Gastroesophageal sphincter (tissue), 4 donors: ENCODE measurements at regions not wholly inside any gene's neighbourhood (a gene's known extent, or its start where the extent isn't known, plus 50 kb on each side); places are given as distances from the start of the nearest gene placed in this dataset.
A peak's percentile ranks its signal among the peaks of the same experiment; 100 is the strongest.

Experiments used
- ATAC-seq: fragments of 150-250 bp; one replicate; pipeline ENCODE4 v1.9.1; 2016; ENCODE audit warnings: mild to moderate bottlenecking, moderate library complexity
- H3K27ac ChIP-seq, 4 donors: fragments of 200-600 bp; sonication (generic) in 3 of 4; 1 replicate in 3 of 4; 2 replicates in 1 of 4; pipeline ENCODE4 v1.5.1; 2016 to 2019
- H3K27me3 ChIP-seq: fragments of 200-600 bp; sonication (generic); one replicate; pipeline ENCODE4 v1.5.1; 2019
- H3K36me3 ChIP-seq, 2 donors: fragments of 200-600 bp; sonication (generic); one replicate each; pipeline ENCODE4 v1.5.1; 2019; ENCODE audit warnings: control low read depth in 1 of 2
- H3K4me1 ChIP-seq, 3 donors: fragments of 200-600 bp; sonication (generic); 1 replicate in 2 of 3; 2 replicates in 1 of 3; pipeline ENCODE4 v1.5.1; 2016 to 2019; ENCODE audit warnings: control low read depth in 2 of 3
- H3K4me3 ChIP-seq, 2 donors: fragments of 200-600 bp; sonication (generic); one replicate each; pipeline ENCODE4 v1.5.1; 2019; ENCODE audit warnings: mild to moderate bottlenecking in 1 of 2, moderate library complexity in 1 of 2
- H3K9me3 ChIP-seq, 3 donors: fragments of 200-600 bp; sonication (generic); one replicate each; pipeline ENCODE4 v1.5.1; 2017 to 2019; ENCODE audit warnings: control low read depth in 2 of 3
- CTCF ChIP-seq, 4 experiments: fragments of 200-600 bp in 2 of 4; fragments of 450-650 bp in 2 of 4; sonication (generic) in 1 of 4; IDR thresholded peaks; one replicate each; pipeline ENCODE4 v1.5.1; 2017 to 2019; ENCODE audit warnings: antibody characterized with exemption in 4 of 4, mild to moderate bottlenecking in 2 of 4, moderate library complexity in 2 of 4
- EP300 ChIP-seq: sonication (generic); formaldehyde crosslinking; IDR thresholded peaks from one replicate; pipeline ENCODE4 v1.6.1; 2017; ENCODE audit warnings: antibody characterized with exemption, mild to moderate bottlenecking
- POLR2A ChIP-seq, 2 donors: fragments of 450-650 bp; IDR thresholded peaks; one replicate each; pipeline ENCODE4 v1.6.1; 2017; ENCODE audit warnings: antibody characterized with exemption in 2 of 2, mild to moderate bottlenecking in 2 of 2, moderate library complexity in 1 of 2
- POLR2AphosphoS5 ChIP-seq: sonication (generic); formaldehyde crosslinking; IDR thresholded peaks from one replicate; pipeline ENCODE4 v1.6.1; 2017; ENCODE audit warnings: antibody characterized with exemption
- WGBS, 2 donors: methylation state at CpG; one replicate each; pipeline ENCODE4 v1.1.5; 2018; ENCODE audit warnings: low coverage in 1 of 2; 5-methylcytosine and 5-hydroxymethylcytosine counted together

DNA sequence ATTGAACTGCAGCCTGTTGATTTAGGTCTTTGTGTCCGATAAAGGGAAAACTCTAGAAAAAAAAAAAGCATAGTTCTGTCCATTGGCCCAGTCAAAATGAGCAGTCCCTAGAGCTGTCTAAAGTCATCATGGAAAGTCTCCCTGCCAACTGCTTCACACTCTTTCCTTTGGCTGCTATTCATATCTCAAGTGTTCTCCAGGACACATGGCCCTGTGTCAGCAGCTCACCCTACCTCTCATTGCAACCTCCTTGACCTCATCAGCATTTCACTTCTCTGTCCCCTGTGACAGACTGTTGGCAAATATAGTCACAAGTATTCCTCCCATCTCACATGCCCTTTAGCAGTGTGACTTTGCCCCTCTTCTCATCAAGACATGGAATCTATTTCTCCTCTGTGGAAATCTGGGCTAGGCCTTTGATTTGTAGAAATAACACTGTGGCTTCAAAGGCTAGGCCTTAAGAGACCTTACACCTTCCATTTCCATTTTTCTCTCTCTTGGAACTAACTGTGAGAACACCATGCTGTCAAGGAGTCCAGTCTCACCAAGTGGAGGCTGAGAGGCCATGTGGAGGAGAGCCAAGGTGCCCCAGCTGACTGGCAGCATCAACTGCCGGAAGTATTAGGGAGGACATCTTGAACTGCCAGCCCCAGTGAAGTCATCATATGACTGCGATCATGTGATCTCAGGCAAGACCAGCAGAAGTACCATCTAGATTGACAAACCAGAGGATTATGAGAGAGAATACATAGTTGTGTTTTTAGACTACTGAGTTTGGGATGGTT, 149.4 kb upstream of the TARS1 start:
- H3K9me3 ChIP-seq, result no peaks in the 10 kb centered on the region
- H3K36me3 ChIP-seq, result no peaks in the 10 kb centered on the region
- no peak overlapping the region for H3K27ac ChIP-seq
- no peaks in the 10 kb centered on the region for H3K4me1 ChIP-seq
- TF ChIP-seq EP300 (no peak), POLR2A (IDR thresholded peaks at IDR 0.05) (no peak), CTCF (IDR thresholded peaks at IDR 0.05) (no peak), POLR2AphosphoS5 (no peak)
- no peaks in the 10 kb centered on the region for H3K27me3 ChIP-seq
- H3K4me3 ChIP-seq, result no peak overlapping the region
- WGBS, 2 donors, result 67 to 83% methylated on average over 2 to 3 of the region's 3 CpGs
- no peak for ATAC-seq

DNA sequence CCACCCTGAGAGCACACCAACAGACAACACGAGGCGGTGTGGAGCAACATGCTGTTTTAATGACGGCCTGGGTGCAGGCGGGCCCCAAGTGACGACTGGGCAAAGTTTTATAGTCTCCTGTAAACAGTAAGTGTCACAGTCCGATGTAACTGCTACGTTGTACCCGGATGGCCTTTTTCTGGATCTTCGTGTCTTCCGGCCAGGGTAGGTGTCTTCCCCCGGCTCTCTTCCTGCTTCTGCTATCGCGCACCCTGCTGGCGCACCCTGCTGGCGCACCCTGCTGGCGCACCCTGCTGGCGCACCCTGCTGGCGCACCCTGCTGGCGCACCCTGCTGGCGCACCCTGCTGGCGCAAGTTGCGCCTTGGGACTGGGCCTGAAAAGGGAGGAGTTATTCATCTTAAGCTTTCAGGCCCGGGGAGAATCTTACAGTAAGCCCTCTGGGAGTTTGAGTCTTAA, 143.0 kb upstream of the TARS1 start:
- Histone ChIP-seq H3K36me3 (no peaks in the 10 kb centered on the region), H3K9me3 (no peaks in the 10 kb centered on the region), H3K4me3 (no peak overlapping the region), H3K27ac (no peak overlapping the region), H3K27me3 (no peaks in the 10 kb centered on the region), H3K4me1 (peaks cover 0 to 13% (median 0%) of the 10 kb centered on the region in 3 donors)
- 88 to 98% methylated on average over 8 to 11 of the region's 23 CpGs for WGBS, 2 donors
- TF ChIP-seq EP300 (no peak), CTCF (IDR thresholded peaks at IDR 0.05) (no peak), POLR2A (IDR thresholded peaks at IDR 0.05) (no peak), POLR2AphosphoS5 (no peak)
- no peak for ATAC-seq

DNA sequence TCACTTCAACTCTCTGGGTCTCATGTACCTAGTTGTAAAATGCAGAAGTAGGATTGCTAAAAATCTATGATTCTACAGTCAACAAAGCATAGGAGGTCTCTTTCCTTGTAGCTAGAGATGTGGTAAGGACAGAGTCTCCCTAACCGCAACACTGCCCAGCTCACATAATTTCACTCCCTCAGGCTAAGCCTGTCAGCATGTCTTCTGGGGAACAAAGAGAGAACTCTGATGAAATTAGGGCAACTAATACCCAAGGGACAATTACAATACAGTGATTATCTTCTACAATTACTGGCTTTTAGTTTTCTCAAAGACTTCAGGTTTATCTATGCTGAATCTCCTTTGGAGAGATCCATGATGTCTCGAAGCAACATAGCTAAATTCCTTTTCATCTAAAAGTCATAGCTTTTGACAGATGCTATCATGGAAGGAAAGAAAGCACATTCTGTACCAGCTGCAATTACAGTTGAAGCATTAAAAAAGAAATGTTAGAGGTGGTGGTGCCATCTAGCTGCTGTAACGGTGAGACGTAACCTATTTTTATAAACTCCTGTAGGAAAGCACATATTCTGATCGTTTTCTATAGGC, 141.1 kb upstream of the TARS1 start:
- no peaks in the 10 kb centered on the region for H3K9me3 ChIP-seq
- no peak overlapping the region for H3K4me3 ChIP-seq
- 17 to 29% methylated on average over 4 to 5 of the region's 5 CpGs for WGBS, 2 donors
- no peaks in the 10 kb centered on the region for H3K27me3 ChIP-seq
- TF ChIP-seq POLR2AphosphoS5 (no peak), CTCF (IDR thresholded peaks at IDR 0.05) (peak in 3 of 4 experiments; percentile 40 to 67 (median 42))
- H3K4me1 ChIP-seq, result peaks cover 0 to 13% (median 0%) of the 10 kb centered on the region in 3 donors
- peak overlapping the region in 1 of 4 donors; percentile 15 for H3K27ac ChIP-seq
- no peaks in the 10 kb centered on the region for H3K36me3 ChIP-seq
- peak; percentile 50 for ATAC-seq

GRCh38 chr5:33300209-33300742, 140.5 kb upstream of the TARS1 start:
- ATAC-seq, result no peak
- H3K9me3 ChIP-seq, result no peaks in the 10 kb centered on the region
- TF ChIP-seq POLR2AphosphoS5, result no peak
- peak in 1 of 4 experiments; percentile 0 for TF ChIP-seq CTCF (IDR thresholded peaks at IDR 0.05)
- H3K27me3 ChIP-seq, result no peaks in the 10 kb centered on the region
- no peak overlapping the region for H3K4me3 ChIP-seq
- no peaks in the 10 kb centered on the region for H3K36me3 ChIP-seq
- H3K4me1 ChIP-seq, result peaks cover 0 to 13% (median 0%) of the 10 kb centered on the region in 3 donors
- 11 to 31% methylated on average over 3 of the region's 3 CpGs for WGBS, 2 donors
- peak overlapping the region in 1 of 4 donors; percentile 15 for H3K27ac ChIP-seq
